ENCODE measurements at regions not wholly inside any gene's neighbourhood (a gene's known extent, or its start where the extent isn't known, plus 50 kb on each side); places are given as distances from the start of the nearest gene placed in this dataset.

- CTCF ChIA-PET = no interaction called here
- POLR2A ChIA-PET = no interaction called here
Observed at GRCh38 chr17:72253597-72253996, 132.8 kb downstream of the SOX9 start.

GRCh38 chr17:72254808-72255449 is 134.1 kb downstream of the SOX9 start:
- ChIA-PET POLR2A (no interaction called here), CTCF (no interaction called here)

GRCh38 chr17:72255481-72255880 is 134.7 kb downstream of the SOX9 start:
- POLR2A ChIA-PET = no interaction called here
- CTCF ChIA-PET = no interaction called here

GRCh38 chr17:72258711-72259110 is 137.9 kb downstream of the SOX9 start:
- CTCF ChIA-PET = no interaction called here
- POLR2A ChIA-PET = no interaction called here

GRCh38 chr17:72259922-72260321 is 139.1 kb downstream of the SOX9 start:
- CTCF ChIA-PET = no interaction called here
- POLR2A ChIA-PET = no interaction called here

GRCh38 chr17:72262766-72263165 is 141.9 kb downstream of the SOX9 start:
- POLR2A ChIA-PET = no interaction called here
- CTCF ChIA-PET = no interaction called here

- CTCF ChIA-PET = no interaction called here
- POLR2A ChIA-PET = no interaction called here
Observed at GRCh38 chr17:72264682-72265405, 144.0 kb downstream of the SOX9 start.

GRCh38 chr17:72266112-72266775 is 145.4 kb downstream of the SOX9 start:
- POLR2A ChIA-PET = no interaction called here
- CTCF ChIA-PET = no interaction called here

- CTCF ChIA-PET = no interaction called here
- POLR2A ChIA-PET = no interaction called here
Observed at GRCh38 chr17:72267601-72268000, 146.8 kb downstream of the SOX9 start.

GRCh38 chr17:72268431-72268830 is 147.6 kb downstream of the SOX9 start:
- ChIA-PET POLR2A (no interaction called here), CTCF (no interaction called here)

- POLR2A ChIA-PET = no interaction called here
- CTCF ChIA-PET = no interaction called here
Observed at GRCh38 chr17:72270273-72270924, 149.6 kb downstream of the SOX9 start.

GRCh38 chr17:72271603-72272002 is 150.8 kb downstream of the SOX9 start:
- ChIA-PET CTCF (no interaction called here), POLR2A (no interaction called here)

- ChIA-PET POLR2A (no interaction called here), CTCF (no interaction called here)
Observed at GRCh38 chr17:72273289-72274056, 152.7 kb downstream of the SOX9 start.

- CTCF ChIA-PET = no interaction called here
- POLR2A ChIA-PET = no interaction called here
Observed at GRCh38 chr17:72274614-72275013, 153.8 kb downstream of the SOX9 start.

GRCh38 chr17:72280881-72281280 is 160.1 kb downstream of the SOX9 start:
- CTCF ChIA-PET = interaction anchor here (0.5 kb wide), 1 partner anchor 57 kb away, joined by 4 read pairs; no protein-coding TSS in a partner anchor
- POLR2A ChIA-PET = no interaction called here

- ChIA-PET CTCF (no interaction called here), POLR2A (no interaction called here)
Observed at GRCh38 chr17:72282439-72283029, 161.7 kb downstream of the SOX9 start.

- POLR2A ChIA-PET = no interaction called here
- CTCF ChIA-PET = interaction anchor here (0.6 kb wide), 1 partner anchor 159 kb away, joined by 3 read pairs; no protein-coding TSS in a partner anchor
Observed at GRCh38 chr17:72284806-72285205, 164.0 kb downstream of the SOX9 start.

GRCh38 chr17:72287586-72287985 is 166.8 kb downstream of the SOX9 start:
- POLR2A ChIA-PET = no interaction called here
- CTCF ChIA-PET = no interaction called here

- CTCF ChIA-PET = no interaction called here
- POLR2A ChIA-PET = no interaction called here
Observed at GRCh38 chr17:72294487-72294893, 173.7 kb downstream of the SOX9 start.

GRCh38 chr17:72295916-72296315 is 175.1 kb downstream of the SOX9 start:
- CTCF ChIA-PET = no interaction called here
- POLR2A ChIA-PET = no interaction called here

Measured in activated CD8-positive, alpha-beta memory T cell treated with anti-CD3 and anti-CD28 coated beads for 36 hours (primary cell).